ENCODE measurements at regions not wholly inside any gene's neighbourhood (a gene's known extent, or its start where the extent isn't known, plus 50 kb on each side); places are given as distances from the start of the nearest gene placed in this dataset.

DNA sequence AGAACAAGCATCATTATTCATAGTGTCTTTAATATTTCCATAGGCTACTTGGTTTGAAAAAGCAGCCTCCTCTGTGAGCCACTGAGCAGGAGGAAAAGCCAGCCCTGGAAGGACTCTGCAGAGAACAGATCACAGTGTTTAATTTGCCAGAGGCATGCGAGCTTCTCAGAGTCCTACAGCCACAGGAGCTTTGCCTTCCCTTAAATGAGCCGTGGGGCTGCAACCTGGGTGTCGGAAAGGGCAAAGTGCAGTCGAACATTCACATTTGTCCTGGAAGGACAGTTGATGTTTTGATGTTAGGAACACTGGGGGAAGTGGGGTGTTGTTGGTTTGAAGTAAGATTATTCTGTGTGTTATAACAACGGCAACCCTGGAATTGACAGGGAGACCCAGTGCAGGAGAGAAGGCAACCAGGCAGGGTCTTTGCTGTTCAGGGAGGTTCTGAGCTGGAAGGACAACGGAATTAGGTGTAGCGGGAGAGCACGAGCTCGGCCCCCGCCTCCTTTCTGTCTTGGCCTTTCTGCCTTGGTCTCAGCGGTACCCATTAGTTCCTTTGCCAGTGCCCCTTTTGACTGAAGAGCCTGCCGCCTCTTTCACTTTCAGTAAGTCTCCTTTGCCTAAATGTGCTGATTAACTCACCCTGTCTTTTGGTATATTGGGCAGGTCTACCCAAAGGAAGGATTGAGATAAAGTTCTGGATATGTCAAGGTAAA lies 192.3 kb upstream of the PITRM1 start:
- no peak for TF ChIP-seq POLR2A (IDR thresholded peaks at IDR 0.05)
- TF ChIP-seq, protein P1, sequence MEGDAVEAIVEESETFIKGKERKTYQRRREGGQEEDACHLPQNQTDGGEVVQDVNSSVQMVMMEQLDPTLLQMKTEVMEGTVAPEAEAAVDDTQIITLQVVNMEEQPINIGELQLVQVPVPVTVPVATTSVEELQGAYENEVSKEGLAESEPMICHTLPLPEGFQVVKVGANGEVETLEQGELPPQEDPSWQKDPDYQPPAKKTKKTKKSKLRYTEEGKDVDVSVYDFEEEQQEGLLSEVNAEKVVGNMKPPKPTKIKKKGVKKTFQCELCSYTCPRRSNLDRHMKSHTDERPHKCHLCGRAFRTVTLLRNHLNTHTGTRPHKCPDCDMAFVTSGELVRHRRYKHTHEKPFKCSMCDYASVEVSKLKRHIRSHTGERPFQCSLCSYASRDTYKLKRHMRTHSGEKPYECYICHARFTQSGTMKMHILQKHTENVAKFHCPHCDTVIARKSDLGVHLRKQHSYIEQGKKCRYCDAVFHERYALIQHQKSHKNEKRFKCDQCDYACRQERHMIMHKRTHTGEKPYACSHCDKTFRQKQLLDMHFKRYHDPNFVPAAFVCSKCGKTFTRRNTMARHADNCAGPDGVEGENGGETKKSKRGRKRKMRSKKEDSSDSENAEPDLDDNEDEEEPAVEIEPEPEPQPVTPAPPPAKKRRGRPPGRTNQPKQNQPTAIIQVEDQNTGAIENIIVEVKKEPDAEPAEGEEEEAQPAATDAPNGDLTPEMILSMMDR (IDR thresholded peaks at IDR 0.05 in 4 of 5, conservative IDR thresholded peaks at IDR 0.05 in 1 of 5) = no peak
- no peak overlapping the region for H3K27ac ChIP-seq
- no peak for DNase-seq
- ATAC-seq = no peak
- no peaks in the 10 kb centered on the region for H3K27me3 ChIP-seq
- H3K4me3 ChIP-seq = no peak overlapping the region
- H3K36me3 ChIP-seq = no peaks in the 10 kb centered on the region
- H3K9me3 ChIP-seq = no peaks in the 10 kb centered on the region
- intact Hi-C loops (cut with DNase I; ENCODE audit: low total_unique reads) (no loop called here), in situ Hi-C loops (cut with MboI; ENCODE audit: low sequenced_read_pairs in 4 of 4) (no loop called here)
- H3K4me1 ChIP-seq = no peaks in the 10 kb centered on the region

DNA sequence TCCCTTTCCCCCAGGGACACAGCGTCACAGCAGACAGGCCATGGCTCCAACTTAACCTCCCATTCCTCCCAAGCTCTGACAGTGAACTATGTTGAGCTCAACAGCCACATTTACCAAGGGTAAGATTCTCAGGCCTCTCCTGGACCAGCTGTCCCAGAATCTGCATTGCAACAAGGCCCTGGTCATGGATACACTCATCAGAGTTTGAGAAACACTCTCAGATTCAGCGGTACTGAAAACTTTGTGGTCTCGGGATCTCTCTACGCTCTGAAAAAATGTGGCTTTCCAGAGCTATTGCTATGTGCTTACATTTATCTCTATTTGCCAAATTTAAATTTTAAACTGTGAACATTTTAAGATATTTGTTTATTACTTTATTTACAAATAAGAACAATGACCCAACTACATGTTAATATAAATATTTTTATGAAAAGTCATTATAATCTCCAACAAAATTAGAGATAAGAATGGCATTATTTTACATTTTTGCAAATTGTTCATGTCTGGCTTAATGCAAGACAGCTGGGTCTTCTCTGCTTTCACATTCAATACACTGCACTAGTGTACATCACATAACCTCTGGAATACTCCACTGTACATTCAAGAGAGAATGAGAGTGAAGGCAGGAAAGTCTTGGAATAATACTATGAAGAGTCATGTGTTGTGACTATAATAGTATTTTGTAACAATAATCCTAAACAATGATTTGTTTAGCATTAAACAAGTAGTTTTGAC lies 190.9 kb upstream of the PITRM1 start:
- in situ Hi-C loops (cut with MboI; ENCODE audit: low sequenced_read_pairs in 4 of 4) = no loop called here
- Histone ChIP-seq H3K4me1 (no peaks in the 10 kb centered on the region), H3K4me3 (no peak overlapping the region), H3K27me3 (no peaks in the 10 kb centered on the region), H3K27ac (no peak overlapping the region), H3K36me3 (no peaks in the 10 kb centered on the region), H3K9me3 (no peaks in the 10 kb centered on the region)
- ATAC-seq = no peak
- intact Hi-C loops (cut with DNase I; ENCODE audit: low total_unique reads) = no loop called here
- TF ChIP-seq, protein P1 (IDR thresholded peaks at IDR 0.05 in 4 of 5, conservative IDR thresholded peaks at IDR 0.05 in 1 of 5) = no peak
- TF ChIP-seq POLR2A (IDR thresholded peaks at IDR 0.05) = no peak
- no peak for DNase-seq

DNA sequence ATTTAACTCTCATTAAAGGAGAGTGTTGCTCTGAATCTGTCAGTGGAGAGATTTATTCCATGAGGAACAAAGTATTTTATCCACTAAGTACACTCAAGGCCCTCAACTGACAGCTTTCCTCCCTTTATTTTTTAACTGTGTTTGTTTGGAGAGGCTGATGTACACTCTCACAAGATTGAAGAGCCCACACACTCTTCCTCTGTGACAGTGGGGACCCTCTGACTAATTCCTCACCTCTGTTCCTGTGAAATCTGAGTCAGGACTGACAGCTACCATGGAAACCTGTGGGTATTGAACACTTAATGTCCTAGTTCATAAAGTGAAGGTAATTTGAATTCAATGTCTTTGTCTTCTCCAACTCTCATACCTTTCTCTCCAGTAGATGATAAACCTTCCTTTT lies 189.8 kb upstream of the PITRM1 start:
- no peaks in the 10 kb centered on the region for H3K36me3 ChIP-seq
- H3K4me3 ChIP-seq = no peak overlapping the region
- in situ Hi-C loops (cut with MboI; ENCODE audit: low sequenced_read_pairs in 4 of 4) = no loop called here
- no peak for DNase-seq
- ATAC-seq = no peak
- no peak overlapping the region for H3K27ac ChIP-seq
- H3K27me3 ChIP-seq = no peaks in the 10 kb centered on the region
- TF ChIP-seq POLR2A (IDR thresholded peaks at IDR 0.05) = no peak
- TF ChIP-seq, protein P1 (IDR thresholded peaks at IDR 0.05 in 4 of 5, conservative IDR thresholded peaks at IDR 0.05 in 1 of 5) = no peak
- no peaks in the 10 kb centered on the region for H3K4me1 ChIP-seq
- intact Hi-C loops (cut with DNase I; ENCODE audit: low total_unique reads) = no loop called here
- no peaks in the 10 kb centered on the region for H3K9me3 ChIP-seq

DNA sequence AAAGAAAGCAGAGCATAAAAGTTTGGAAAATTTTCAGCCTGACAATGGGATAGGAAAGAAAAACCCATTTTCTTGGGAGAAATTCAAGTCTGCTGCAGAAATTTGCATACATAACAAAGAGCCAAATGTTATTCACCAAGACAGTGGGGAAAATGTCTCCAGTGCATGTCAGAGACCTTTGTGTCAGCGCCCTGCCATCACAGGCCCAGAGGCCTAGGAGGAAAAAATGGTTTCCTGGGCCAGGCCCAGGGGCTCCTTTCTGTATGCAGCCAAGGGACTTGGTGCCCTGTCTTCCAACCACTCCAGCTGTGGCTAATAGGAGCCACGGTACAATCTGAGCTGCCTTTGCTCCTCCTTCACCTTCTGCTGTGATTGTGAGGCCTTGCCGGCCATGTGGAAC lies 189.1 kb upstream of the PITRM1 start:
- intact Hi-C loops (cut with DNase I; ENCODE audit: low total_unique reads) = no loop called here
- H3K4me1 ChIP-seq = no peaks in the 10 kb centered on the region
- H3K36me3 ChIP-seq = no peaks in the 10 kb centered on the region
- no peak overlapping the region for H3K27ac ChIP-seq
- TF ChIP-seq, protein P1 (IDR thresholded peaks at IDR 0.05 in 4 of 5, conservative IDR thresholded peaks at IDR 0.05 in 1 of 5) = no peak
- TF ChIP-seq POLR2A (IDR thresholded peaks at IDR 0.05) = no peak
- no peak for DNase-seq
- no peaks in the 10 kb centered on the region for H3K9me3 ChIP-seq
- ATAC-seq = no peak
- in situ Hi-C loops (cut with MboI; ENCODE audit: low sequenced_read_pairs in 4 of 4) = no loop called here
- H3K27me3 ChIP-seq = no peaks in the 10 kb centered on the region
- H3K4me3 ChIP-seq = no peak overlapping the region

Data from gastrocnemius medialis (tissue), 4 donors.